Mucosa of rectum (tissue), 2 donors: ENCODE measurements at regions not wholly inside any gene's neighbourhood (a gene's known extent, or its start where the extent isn't known, plus 50 kb on each side); places are given as distances from the start of the nearest gene placed in this dataset.

Source experiments
- H3K27ac ChIP-seq, 2 donors: one replicate each; pipeline ENCODE4 v1.7.0; 2013; ENCODE audit warnings: inconsistent platforms in 2 of 2, low read depth in 2 of 2, low read length in 2 of 2
- H3K27me3 ChIP-seq, 2 donors: one replicate each; pipeline ENCODE4 v1.7.0; 2013; ENCODE audit warnings: low read length in 2 of 2; ENCODE audit not compliant: control insufficient read depth in 2 of 2, insufficient read depth in 2 of 2
- H3K36me3 ChIP-seq, 2 donors: one replicate each; pipeline ENCODE4 v1.7.0; 2013; ENCODE audit warnings: low read length in 2 of 2; ENCODE audit not compliant: control insufficient read depth in 2 of 2, insufficient read depth in 2 of 2
- H3K4me1 ChIP-seq, 2 donors: one replicate each; pipeline ENCODE4 v1.7.0; 2013; ENCODE audit warnings: low read length in 2 of 2, mild to moderate bottlenecking in 1 of 2; ENCODE audit not compliant: control insufficient read depth in 2 of 2, insufficient read depth in 2 of 2
- H3K4me3 ChIP-seq, 2 donors: one replicate each; pipeline ENCODE4 v1.7.0; 2013; ENCODE audit warnings: low read length in 2 of 2
- H3K9ac ChIP-seq, 2 donors: one replicate each; pipeline ENCODE4 v1.7.0; 2013; ENCODE audit warnings: low read length in 2 of 2, low read depth in 1 of 2, mild to moderate bottlenecking in 1 of 2
- H3K9me3 ChIP-seq, 2 donors: one replicate each; pipeline ENCODE4 v1.7.0; 2013; ENCODE audit warnings: low read length in 2 of 2; ENCODE audit not compliant: control insufficient read depth in 2 of 2
- donor health status: healthy.
- donor health status: Normal muscosa, but diverticular disease.

DNA sequence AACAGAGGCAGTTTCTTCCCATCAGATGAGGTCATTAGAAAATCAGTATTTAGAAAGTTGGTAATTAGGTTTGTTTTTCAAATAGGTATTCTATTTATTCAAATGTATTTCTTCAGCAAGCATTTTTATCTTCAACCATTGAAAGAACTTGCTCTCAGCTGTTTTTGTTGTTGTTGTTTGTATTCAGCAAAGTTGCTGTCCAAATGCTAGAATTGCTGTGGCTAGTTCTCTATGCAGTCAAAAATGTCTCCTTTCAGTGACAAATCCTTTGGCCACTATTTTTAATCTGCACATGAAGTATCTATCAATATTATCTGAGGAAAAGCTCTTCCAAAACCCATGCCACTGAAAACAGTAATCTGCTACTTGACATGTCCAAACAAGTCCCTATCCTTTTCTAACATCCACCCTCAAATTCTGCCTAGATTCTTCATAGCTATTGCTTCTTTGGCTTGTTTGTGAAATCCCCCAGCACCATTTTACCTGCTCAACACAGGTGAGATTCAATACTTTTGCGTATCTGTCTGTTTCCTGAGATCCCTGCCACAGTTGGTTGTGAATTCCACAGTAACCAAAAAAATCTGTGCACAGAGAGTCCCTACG is 1005.4 kb downstream of the GRIK2 start:
- no peak overlapping the region for H3K27ac ChIP-seq
- no peaks in the 10 kb centered on the region for H3K27me3 ChIP-seq
- H3K9me3 ChIP-seq = peaks cover 0 to 5% of the 10 kb centered on the region in 2 donors
- no peak overlapping the region for H3K4me3 ChIP-seq
- no peaks in the 10 kb centered on the region for H3K36me3 ChIP-seq
- no peaks in the 10 kb centered on the region for H3K4me1 ChIP-seq
- no peak overlapping the region for H3K9ac ChIP-seq

DNA sequence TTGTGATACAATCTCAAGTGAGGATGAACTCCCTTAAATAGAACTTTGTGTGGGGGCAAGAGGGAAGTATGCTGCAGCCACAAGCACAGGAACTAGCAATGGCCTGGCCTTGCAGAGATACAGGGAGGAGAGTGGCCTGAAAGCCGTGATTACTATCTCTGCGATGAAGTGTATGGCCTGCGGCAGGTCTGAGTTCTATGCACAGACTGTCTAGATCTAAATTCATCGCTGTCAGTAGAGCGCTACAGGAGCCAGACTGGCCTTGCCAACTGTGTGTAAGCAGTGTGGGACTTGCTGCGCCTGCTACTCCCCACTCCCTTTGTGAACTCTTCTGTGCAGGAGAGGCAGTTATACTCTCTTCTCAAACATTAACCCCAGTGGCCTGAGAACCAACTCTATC is 997.0 kb downstream of the GRIK2 start:
- Histone ChIP-seq H3K9ac (no peak overlapping the region), H3K4me1 (no peaks in the 10 kb centered on the region), H3K36me3 (no peaks in the 10 kb centered on the region), H3K27ac (no peak overlapping the region), H3K9me3 (no peaks in the 10 kb centered on the region), H3K27me3 (no peaks in the 10 kb centered on the region), H3K4me3 (no peak overlapping the region)

DNA sequence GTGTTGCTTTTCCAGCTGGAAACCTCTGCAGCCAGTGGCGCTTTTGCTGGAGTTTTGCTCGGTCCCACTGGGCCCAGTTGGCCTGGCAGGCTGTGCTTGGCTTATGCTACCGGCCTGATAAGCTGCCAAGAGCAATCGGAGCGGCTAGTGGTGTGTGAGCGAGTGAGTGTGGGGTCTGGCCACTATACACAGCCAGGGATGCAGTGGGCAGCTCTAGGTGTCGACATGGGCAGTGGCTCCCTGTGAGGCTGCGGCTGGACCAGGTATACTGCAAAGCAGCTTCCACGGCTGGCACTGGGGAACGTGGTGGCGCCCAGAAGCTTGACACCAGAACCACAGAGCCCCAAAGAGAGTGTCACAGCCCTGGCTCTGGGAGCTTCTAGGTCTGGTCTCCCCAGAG is 996.5 kb downstream of the GRIK2 start:
- Histone ChIP-seq H3K36me3 (no peaks in the 10 kb centered on the region), H3K4me3 (no peak overlapping the region), H3K27ac (no peak overlapping the region), H3K9ac (no peak overlapping the region), H3K9me3 (no peaks in the 10 kb centered on the region), H3K27me3 (no peaks in the 10 kb centered on the region), H3K4me1 (no peaks in the 10 kb centered on the region)

DNA sequence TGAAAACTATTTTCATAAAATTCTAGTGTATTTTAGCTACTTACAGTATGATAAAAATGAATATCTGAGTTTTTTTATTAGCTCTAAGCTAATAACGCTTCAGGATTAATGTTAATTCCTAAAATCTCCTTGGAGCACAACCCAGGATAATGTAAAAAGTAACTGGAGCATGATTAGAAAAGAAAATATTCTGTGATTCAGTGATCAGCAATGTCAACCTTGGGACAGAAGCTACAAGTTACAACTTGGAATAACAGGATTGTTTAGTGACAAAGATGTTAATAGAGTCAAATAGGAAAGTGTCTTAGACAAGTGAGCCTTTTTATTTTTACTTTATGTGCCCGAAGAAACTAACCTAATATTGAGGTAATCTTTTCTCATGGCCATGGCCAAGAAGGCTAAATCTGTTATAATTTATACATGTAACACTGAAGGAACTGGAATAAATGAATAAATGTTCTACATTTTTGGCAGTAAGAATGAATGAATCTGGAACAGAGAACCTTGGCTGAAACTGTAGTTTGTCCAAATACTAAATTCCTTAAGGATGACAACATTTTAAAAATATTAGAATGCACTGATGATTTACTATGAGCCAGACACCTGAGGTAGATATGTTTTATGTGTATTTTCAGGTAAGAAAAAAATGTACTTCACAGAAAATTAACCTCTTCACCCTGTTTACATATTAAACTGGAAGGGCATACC is 994.0 kb downstream of the GRIK2 start:
- H3K36me3 ChIP-seq = no peaks in the 10 kb centered on the region
- no peak overlapping the region for H3K9ac ChIP-seq
- H3K27me3 ChIP-seq = no peaks in the 10 kb centered on the region
- no peaks in the 10 kb centered on the region for H3K9me3 ChIP-seq
- no peaks in the 10 kb centered on the region for H3K4me1 ChIP-seq
- H3K27ac ChIP-seq = no peak overlapping the region
- H3K4me3 ChIP-seq = no peak overlapping the region

DNA sequence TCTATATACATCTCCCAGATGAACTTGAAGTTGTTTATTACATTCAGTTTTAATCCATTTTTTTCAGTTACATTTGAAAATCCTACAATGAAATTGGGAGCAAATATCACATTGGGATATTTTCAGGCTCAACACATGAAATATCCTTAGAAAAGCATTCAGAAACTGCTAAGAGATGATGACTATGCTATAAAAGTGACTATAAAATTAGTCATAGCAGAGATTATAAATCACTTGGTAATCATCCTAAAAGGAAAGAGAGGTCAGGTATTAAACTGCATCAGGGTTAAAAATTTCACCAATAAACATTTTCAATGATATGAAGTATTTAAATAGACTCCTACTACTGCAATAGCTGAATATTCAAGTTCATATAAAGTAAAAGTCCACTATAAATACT is 987.7 kb downstream of the GRIK2 start:
- no peak overlapping the region for H3K4me3 ChIP-seq
- H3K4me1 ChIP-seq = no peaks in the 10 kb centered on the region
- H3K27me3 ChIP-seq = no peaks in the 10 kb centered on the region
- H3K27ac ChIP-seq = no peak overlapping the region
- H3K36me3 ChIP-seq = no peaks in the 10 kb centered on the region
- H3K9me3 ChIP-seq = no peaks in the 10 kb centered on the region
- no peak overlapping the region for H3K9ac ChIP-seq

DNA sequence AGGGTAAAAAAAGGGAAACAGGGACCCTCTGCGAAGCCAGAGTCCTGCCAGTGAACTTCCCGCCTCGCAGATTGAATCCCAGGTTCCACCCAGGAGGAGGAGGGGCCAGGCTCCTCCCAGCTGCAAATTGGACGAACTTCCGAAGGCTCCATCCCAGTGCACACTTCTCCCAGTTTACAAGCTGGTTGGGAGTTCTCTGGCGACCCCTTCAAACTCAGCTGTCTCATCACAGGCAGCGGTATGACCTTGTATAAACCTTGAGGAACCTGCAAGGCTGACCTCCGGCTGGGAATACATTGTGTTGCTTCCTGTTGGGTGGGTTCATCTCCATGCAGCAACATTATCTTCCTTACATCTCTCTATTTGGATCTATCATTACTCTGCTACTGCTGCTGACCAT is 962.7 kb downstream of the GRIK2 start:
- Histone ChIP-seq H3K4me1 (no peaks in the 10 kb centered on the region), H3K36me3 (no peaks in the 10 kb centered on the region), H3K9ac (no peak overlapping the region)

DNA sequence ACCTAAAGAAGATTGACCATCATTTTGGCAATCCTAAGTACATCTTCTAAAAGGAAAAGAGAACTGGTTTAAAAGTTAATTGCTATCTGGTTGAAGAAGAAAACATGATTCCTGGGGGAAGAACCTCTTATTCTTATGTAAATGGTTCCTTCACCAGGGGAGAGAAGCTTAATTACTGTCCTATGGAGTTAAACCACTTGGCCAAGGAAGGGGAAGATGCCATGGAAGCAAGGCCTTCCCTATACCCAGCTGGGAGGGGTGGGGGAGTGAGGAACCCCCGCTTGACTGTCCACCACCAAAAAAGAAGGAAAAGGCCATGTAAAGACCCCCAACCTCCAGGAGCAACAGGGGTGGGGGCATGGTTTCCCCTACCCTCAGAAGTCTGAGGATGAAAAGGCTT is 962.1 kb downstream of the GRIK2 start:
- Histone ChIP-seq H3K4me1 (no peaks in the 10 kb centered on the region), H3K27me3 (no peaks in the 10 kb centered on the region), H3K36me3 (no peaks in the 10 kb centered on the region), H3K9me3 (no peaks in the 10 kb centered on the region), H3K9ac (no peak overlapping the region), H3K27ac (no peak overlapping the region), H3K4me3 (no peak overlapping the region)

More for the DNA sequence above, 962.7 kb downstream of the GRIK2 start:
- H3K4me3 ChIP-seq = no peak overlapping the region
- H3K9me3 ChIP-seq = no peaks in the 10 kb centered on the region
- H3K27ac ChIP-seq = no peak overlapping the region
- no peaks in the 10 kb centered on the region for H3K27me3 ChIP-seq

DNA sequence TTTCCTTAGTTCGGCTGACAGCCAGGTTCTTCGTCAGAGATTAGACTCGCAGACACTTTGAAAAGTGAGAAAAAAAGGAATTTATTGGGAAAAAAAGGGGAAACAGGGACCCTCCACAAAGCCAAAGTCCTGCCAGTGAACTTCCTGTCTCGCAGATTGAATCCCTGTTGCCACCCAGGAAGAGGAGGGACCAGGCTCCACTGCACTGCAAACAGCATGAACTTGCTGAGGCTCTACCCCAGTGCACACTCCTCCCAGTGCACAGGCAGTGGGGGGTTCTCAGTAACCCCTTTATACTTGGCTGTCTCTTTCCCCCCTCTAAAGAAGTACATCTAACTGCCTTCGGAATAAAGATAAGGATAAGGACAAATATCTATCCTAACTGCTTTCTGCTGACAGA is 959.0 kb downstream of the GRIK2 start:
- H3K4me3 ChIP-seq = no peak overlapping the region
- no peaks in the 10 kb centered on the region for H3K27me3 ChIP-seq
- no peak overlapping the region for H3K9ac ChIP-seq
- H3K27ac ChIP-seq = no peak overlapping the region
- H3K9me3 ChIP-seq = no peaks in the 10 kb centered on the region
- no peaks in the 10 kb centered on the region for H3K4me1 ChIP-seq
- H3K36me3 ChIP-seq = no peaks in the 10 kb centered on the region

DNA sequence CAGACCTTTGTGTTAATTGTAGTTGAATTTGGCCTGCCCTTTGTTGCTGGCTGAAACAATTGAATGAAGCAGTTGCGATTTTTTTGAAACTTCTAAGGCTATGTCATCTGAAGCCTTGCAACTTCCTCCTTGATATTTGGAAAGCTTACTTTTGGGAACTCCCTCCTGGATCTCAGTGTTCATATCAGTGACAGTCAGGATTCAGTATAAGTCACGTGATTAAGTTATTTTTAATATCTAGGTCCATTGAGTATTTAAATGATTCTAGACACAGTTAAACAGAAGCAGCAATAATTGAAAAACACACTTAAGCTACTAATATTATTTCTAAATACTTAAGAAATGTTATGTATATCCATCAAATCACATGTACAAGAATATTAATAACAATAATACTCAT is 951.3 kb downstream of the GRIK2 start:
- H3K27ac ChIP-seq = no peak overlapping the region
- no peak overlapping the region for H3K9ac ChIP-seq
- H3K4me1 ChIP-seq = no peaks in the 10 kb centered on the region
- H3K27me3 ChIP-seq = no peaks in the 10 kb centered on the region
- no peak overlapping the region for H3K4me3 ChIP-seq
- H3K9me3 ChIP-seq = no peaks in the 10 kb centered on the region
- H3K36me3 ChIP-seq = no peaks in the 10 kb centered on the region

DNA sequence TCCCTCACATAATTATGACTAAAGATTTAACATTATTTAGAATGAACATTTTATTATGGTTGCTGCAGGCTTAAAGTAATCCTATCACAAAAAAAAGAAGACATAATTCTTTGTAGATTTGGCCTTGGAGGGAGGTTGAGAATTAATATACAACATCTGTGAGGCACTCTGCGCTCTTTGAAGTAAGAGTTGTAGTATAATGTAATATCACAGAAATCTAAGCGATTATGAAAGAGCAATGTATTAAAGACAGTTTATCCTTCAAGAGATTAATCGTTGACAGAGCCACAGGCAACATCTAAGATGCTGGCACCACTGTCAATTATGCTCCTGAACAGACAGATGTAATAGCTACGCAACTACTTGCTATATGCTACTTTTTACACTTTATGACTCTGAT is 946.8 kb downstream of the GRIK2 start:
- H3K36me3 ChIP-seq = no peaks in the 10 kb centered on the region
- no peak overlapping the region for H3K4me3 ChIP-seq
- H3K9ac ChIP-seq = no peak overlapping the region
- H3K27me3 ChIP-seq = no peaks in the 10 kb centered on the region
- H3K9me3 ChIP-seq = no peaks in the 10 kb centered on the region
- H3K4me1 ChIP-seq = no peaks in the 10 kb centered on the region
- no peak overlapping the region for H3K27ac ChIP-seq
